H9 (cell line): ENCODE measurements at regions not wholly inside any gene's neighbourhood (a gene's known extent, or its start where the extent isn't known, plus 50 kb on each side); places are given as distances from the start of the nearest gene placed in this dataset.

Experiments
- DNase-seq: peaks from one replicate; pipeline ENCODE4 v3.0.0-alpha.2; 2017
- H2AFZ ChIP-seq: one replicate; pipeline ENCODE4 v1.6.1; 2013; ENCODE audit warnings: mild to moderate bottlenecking, low read length, control low read depth, moderate library complexity
- H2AK5ac ChIP-seq: 2 replicates; pipeline ENCODE4 v1.6.1; 2013; ENCODE audit warnings: low read length, control low read depth, mixed read lengths; ENCODE audit not compliant: insufficient read length
- H2BK120ac ChIP-seq: one replicate; pipeline ENCODE4 v1.6.1; 2013; ENCODE audit warnings: low read depth, mild to moderate bottlenecking, low read length, control low read depth, inconsistent platforms; ENCODE audit not compliant: poor library complexity, severe bottlenecking
- H2BK12ac ChIP-seq: 2 replicates; pipeline ENCODE4 v1.6.1; 2013; ENCODE audit warnings: low read length, control low read depth, mixed read lengths, low read depth; ENCODE audit not compliant: insufficient read length
- H2BK15ac ChIP-seq: 2 replicates; pipeline ENCODE4 v1.6.1; 2013; ENCODE audit warnings: low read depth, low read length, control low read depth
- H2BK20ac ChIP-seq: one replicate; pipeline ENCODE4 v1.6.1; 2013; ENCODE audit warnings: low read depth, mild to moderate bottlenecking, low read length, control low read depth, inconsistent platforms; ENCODE audit not compliant: poor library complexity, severe bottlenecking
- H2BK5ac ChIP-seq: 2 replicates; pipeline ENCODE4 v1.6.1; 2013; ENCODE audit warnings: low read length, control low read depth, mixed read lengths; ENCODE audit not compliant: insufficient read length
- H3K14ac ChIP-seq: 2 replicates; pipeline ENCODE4 v1.6.1; 2013; ENCODE audit warnings: low read length, control low read depth; ENCODE audit not compliant: insufficient read depth
- H3K18ac ChIP-seq: 2 replicates; pipeline ENCODE4 v1.6.1; 2013; ENCODE audit warnings: low read depth, mild to moderate bottlenecking, mixed read lengths, low read length, control low read depth; ENCODE audit not compliant: insufficient read length
- H3K23ac ChIP-seq: 2 replicates; pipeline ENCODE4 v1.6.1; 2013; ENCODE audit warnings: low read length, control low read depth, mixed read lengths, low read depth; ENCODE audit not compliant: insufficient read length
- H3K23me2 ChIP-seq: 2 replicates; pipeline ENCODE4 v1.6.1; 2013; ENCODE audit warnings: low read depth, mild to moderate bottlenecking, mixed read lengths, low read length, control low read depth; ENCODE audit not compliant: insufficient read length, poor library complexity, severe bottlenecking
- H3K27ac ChIP-seq: 2 replicates; pipeline ENCODE4 v1.5.1; 2013; ENCODE audit warnings: low read length, control low read depth, mixed read lengths, low read depth; ENCODE audit not compliant: insufficient read length
- H3K27me3 ChIP-seq: 2 replicates; pipeline ENCODE4 v1.6.1; 2013; ENCODE audit warnings: low read length, control low read depth, inconsistent platforms; ENCODE audit not compliant: insufficient read depth
- H3K4ac ChIP-seq: 2 replicates; pipeline ENCODE4 v1.6.1; 2013; ENCODE audit warnings: low read depth, mild to moderate bottlenecking, control low read depth, inconsistent platforms, low read length, moderate library complexity
- H3K4me1 ChIP-seq: 2 replicates; pipeline ENCODE4 v1.6.1; 2013; ENCODE audit warnings: low read length, control low read depth, inconsistent platforms; ENCODE audit not compliant: insufficient read depth
- H3K4me2 ChIP-seq: 2 replicates; pipeline ENCODE4 v1.6.1; 2013; ENCODE audit warnings: low read length, control low read depth, mixed read lengths; ENCODE audit not compliant: insufficient read length, insufficient read depth
- H3K56ac ChIP-seq: 2 replicates; pipeline ENCODE4 v1.6.1; 2013; ENCODE audit warnings: low read depth, mild to moderate bottlenecking, mixed read lengths, low read length, control low read depth; ENCODE audit not compliant: insufficient read length
- H3K79me1 ChIP-seq: 2 replicates; pipeline ENCODE4 v1.6.1; 2013; ENCODE audit warnings: low read depth, mild to moderate bottlenecking, moderate library complexity, low read length, control low read depth, inconsistent platforms; ENCODE audit not compliant: insufficient read depth, poor library complexity, severe bottlenecking
- H3K79me2 ChIP-seq: 2 replicates; pipeline ENCODE4 v1.6.1; 2013; ENCODE audit warnings: low read length, control low read depth, inconsistent platforms; ENCODE audit not compliant: insufficient read depth
- H3K9ac ChIP-seq: 2 replicates; pipeline ENCODE4 v1.6.1; 2013; ENCODE audit warnings: low read length, control low read depth, mixed read lengths; ENCODE audit not compliant: insufficient read length; ENCODE audit errors: extremely low read depth
- H3K9me3 ChIP-seq: one replicate; pipeline ENCODE4 v1.6.1; 2013; ENCODE audit warnings: low read depth, low read length, inconsistent platforms; ENCODE audit not compliant: control insufficient read depth
- H3T11ph ChIP-seq: one replicate; pipeline ENCODE4 v1.6.1; 2013; ENCODE audit warnings: mild to moderate bottlenecking, low read length, control low read depth, inconsistent platforms
- H4K20me1 ChIP-seq: one replicate; pipeline ENCODE4 v1.6.1; 2013; ENCODE audit not compliant: control insufficient read depth, insufficient read length, insufficient read depth
- H4K5ac ChIP-seq: 2 replicates; pipeline ENCODE4 v1.6.1; 2013; ENCODE audit warnings: low read depth, mild to moderate bottlenecking, mixed read lengths, low read length, control low read depth; ENCODE audit not compliant: insufficient read length
- H4K8ac ChIP-seq: replicated peaks from 2 replicates; pipeline ENCODE4 v1.6.1; 2013; ENCODE audit warnings: low read length, control low read depth, mixed read lengths, low read depth; ENCODE audit not compliant: insufficient read length
- H4K91ac ChIP-seq: 2 replicates; pipeline ENCODE4 v1.6.1; 2013; ENCODE audit warnings: low read depth, mild to moderate bottlenecking, moderate library complexity, mixed read lengths, low read length, control low read depth; ENCODE audit not compliant: insufficient read length
- H3K27ac Mint-ChIP-seq, 3 experiments: 2 replicates in 2 of 3; 3 replicates in 1 of 3; pipeline ENCODE4 v1.8.0; 2020 to 2021; ENCODE audit warnings: mixed read lengths in 3 of 3, mild to moderate bottlenecking in 1 of 3, moderate library complexity in 1 of 3
- H3K27me3 Mint-ChIP-seq: 2 replicates; pipeline ENCODE4 v1.8.0; 2021; ENCODE audit warnings: low read depth, mild to moderate bottlenecking, moderate library complexity, mixed read lengths
- H3K36me3 Mint-ChIP-seq, 3 experiments: 2 replicates in 2 of 3; 3 replicates in 1 of 3; pipeline ENCODE4 v1.8.0; 2020 to 2021; ENCODE audit warnings: low read depth in 3 of 3, mixed read lengths in 3 of 3; ENCODE audit not compliant: insufficient read depth in 1 of 3
- H3K4me1 Mint-ChIP-seq, 2 experiments: 2 replicates each; pipeline ENCODE4 v1.8.0; 2020; ENCODE audit warnings: mixed read lengths in 2 of 2
- H3K4me3 Mint-ChIP-seq, 2 experiments: 2 replicates in 1 of 2; 3 replicates in 1 of 2; pipeline ENCODE4 v1.8.0; 2020 to 2021; ENCODE audit warnings: mild to moderate bottlenecking in 2 of 2, mixed read lengths in 2 of 2, moderate library complexity in 1 of 2
- H3K9me3 Mint-ChIP-seq, 2 experiments: 2 replicates in 1 of 2; 3 replicates in 1 of 2; pipeline ENCODE4 v1.8.0; 2020; ENCODE audit warnings: mild to moderate bottlenecking in 2 of 2, mixed read lengths in 2 of 2, moderate library complexity in 1 of 2
- WGBS: extraction: QIAGEN DNeasy Blood & Tissue Kit; methylation state at CpG from one replicate; pipeline ENCODE4 v1.1.7; 2013; ENCODE audit warnings: missing lambda C conversion rate, low lambda C conversion rate, mixed read lengths; ENCODE audit not compliant: insufficient read length; ENCODE audit errors: extremely low coverage; 5-methylcytosine and 5-hydroxymethylcytosine counted together
- TF ChIP-seq, protein P1 (sequence below): fragments of 200-600 bp; sonication (generic); conservative IDR thresholded peaks from 3 replicates; pipeline ENCODE4 v1.8.0; 2021; ENCODE audit warnings: antibody characterized with exemption, mild to moderate bottlenecking

DNA sequence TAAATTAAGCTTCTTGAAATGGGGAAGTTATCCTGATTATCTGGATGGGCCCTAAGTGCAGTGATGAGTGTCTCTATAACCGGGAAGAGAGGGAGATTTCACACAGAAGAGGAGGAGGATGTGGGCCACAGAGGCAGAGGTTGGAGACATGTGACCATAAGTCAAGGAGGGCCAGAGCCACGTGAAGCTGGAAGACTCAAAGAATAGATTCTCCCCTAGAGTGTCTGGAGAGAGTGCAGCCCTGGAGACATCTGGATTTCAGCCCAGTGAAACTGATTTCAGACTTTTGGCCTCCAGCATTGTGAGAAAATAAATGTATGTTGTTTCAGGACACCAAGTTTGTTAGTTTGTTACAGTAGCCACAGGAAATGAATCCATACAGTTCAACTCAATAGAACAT lies 442.9 kb downstream of the NTRK2 start:
- no peak overlapping the region for H4K5ac ChIP-seq
- H3T11ph ChIP-seq, result no peak overlapping the region
- H4K91ac ChIP-seq, result no peak overlapping the region
- no peak overlapping the region for H3K27ac ChIP-seq
- no peak overlapping the region for H3K56ac ChIP-seq
- no peak overlapping the region for H4K8ac ChIP-seq
- no peak overlapping the region for H3K18ac ChIP-seq
- no peaks in the 10 kb centered on the region for H3K27me3 Mint-ChIP-seq
- H3K4me1 ChIP-seq, result no peaks in the 10 kb centered on the region
- H2BK20ac ChIP-seq, result no peak overlapping the region
- no peak overlapping the region for H3K4me2 ChIP-seq
- no peaks in the 10 kb centered on the region for H3K27me3 ChIP-seq
- no peaks in the 10 kb centered on the region for H3K36me3 Mint-ChIP-seq
- H3K79me1 ChIP-seq, result no peaks in the 10 kb centered on the region
- H4K20me1 ChIP-seq, result no peaks in the 10 kb centered on the region
- H3K23ac ChIP-seq, result no peak overlapping the region
- no CpG with 5 or more reads among the region's 2 CpGs for WGBS
- H3K79me2 ChIP-seq, result no peaks in the 10 kb centered on the region
- no peak overlapping the region for H3K4me3 Mint-ChIP-seq
- no peak overlapping the region for H2BK12ac ChIP-seq
- no peak overlapping the region for H3K9ac ChIP-seq
- H3K9me3 Mint-ChIP-seq, result no peaks in the 10 kb centered on the region
- DNase-seq, result no peak
- no peak overlapping the region for H3K14ac ChIP-seq
- TF ChIP-seq, protein P1, sequence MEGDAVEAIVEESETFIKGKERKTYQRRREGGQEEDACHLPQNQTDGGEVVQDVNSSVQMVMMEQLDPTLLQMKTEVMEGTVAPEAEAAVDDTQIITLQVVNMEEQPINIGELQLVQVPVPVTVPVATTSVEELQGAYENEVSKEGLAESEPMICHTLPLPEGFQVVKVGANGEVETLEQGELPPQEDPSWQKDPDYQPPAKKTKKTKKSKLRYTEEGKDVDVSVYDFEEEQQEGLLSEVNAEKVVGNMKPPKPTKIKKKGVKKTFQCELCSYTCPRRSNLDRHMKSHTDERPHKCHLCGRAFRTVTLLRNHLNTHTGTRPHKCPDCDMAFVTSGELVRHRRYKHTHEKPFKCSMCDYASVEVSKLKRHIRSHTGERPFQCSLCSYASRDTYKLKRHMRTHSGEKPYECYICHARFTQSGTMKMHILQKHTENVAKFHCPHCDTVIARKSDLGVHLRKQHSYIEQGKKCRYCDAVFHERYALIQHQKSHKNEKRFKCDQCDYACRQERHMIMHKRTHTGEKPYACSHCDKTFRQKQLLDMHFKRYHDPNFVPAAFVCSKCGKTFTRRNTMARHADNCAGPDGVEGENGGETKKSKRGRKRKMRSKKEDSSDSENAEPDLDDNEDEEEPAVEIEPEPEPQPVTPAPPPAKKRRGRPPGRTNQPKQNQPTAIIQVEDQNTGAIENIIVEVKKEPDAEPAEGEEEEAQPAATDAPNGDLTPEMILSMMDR, result no peak
- peaks cover 0 to 2% of the 10 kb centered on the region in 2 experiments; a peak in 2 of 4 replicates for H3K4me1 Mint-ChIP-seq
- no peak overlapping the region for H2BK15ac ChIP-seq
- H2BK5ac ChIP-seq, result no peak overlapping the region
- no peaks in the 10 kb centered on the region for H3K9me3 ChIP-seq
- H2AK5ac ChIP-seq, result no peak overlapping the region
- H2AFZ ChIP-seq, result no peak overlapping the region
- no peak overlapping the region for H2BK120ac ChIP-seq
- no peaks in the 10 kb centered on the region for H3K23me2 ChIP-seq
- no peak overlapping the region for H3K4ac ChIP-seq
- H3K27ac Mint-ChIP-seq, result no peak overlapping the region; a peak in 1 of 7 replicates
